ENCODE measurements at regions not wholly inside any gene's neighbourhood (a gene's known extent, or its start where the extent isn't known, plus 50 kb on each side); places are given as distances from the start of the nearest gene placed in this dataset.

GRCh38 chr7:113301983-113302382 is 183.6 kb upstream of the SMIM30 start:
- no peak overlapping the region for H3K4me2 ChIP-seq

GRCh38 chr7:113301141-113301540 is 182.8 kb upstream of the SMIM30 start:
- peaks cover 6% of the 10 kb centered on the region for H3K4me1 ChIP-seq
- H3K27ac ChIP-seq = no peak overlapping the region
- TF ChIP-seq EZH2phosphoT487 (IDR thresholded peaks at IDR 0.05) (no peak), EZH2 (IDR thresholded peaks at IDR 0.05) (no peak), CTCF (IDR thresholded peaks at IDR 0.05) (no peak)
- no peak overlapping the region for H2AFZ ChIP-seq (replicated peaks)
- H3K79me2 ChIP-seq (ENCODE audit: low read depth) = no peaks in the 10 kb centered on the region
- Mint-ChIP-seq H3K36me3 (no peaks in the 10 kb centered on the region), H3K4me3 (no peak overlapping the region), H3K9me3 (no peaks in the 10 kb centered on the region), H3K27ac (no peak overlapping the region), H3K27me3 (ENCODE audit: insufficient read depth, low read depth) (no peaks in the 10 kb centered on the region), H3K4me1 (no peaks in the 10 kb centered on the region)
- H3K9ac ChIP-seq = no peak overlapping the region
- H3K36me3 ChIP-seq = no peaks in the 10 kb centered on the region
- no peak for DNase-seq (ENCODE audit: low spot score)
- H3K4me2 ChIP-seq = no peak overlapping the region
- H4K20me1 ChIP-seq (ENCODE audit: low read depth) = no peaks in the 10 kb centered on the region
- H3K27me3 ChIP-seq = no peaks in the 10 kb centered on the region
- H3K4me3 ChIP-seq = no peak overlapping the region
- H3F3A ChIP-seq (ENCODE audit: low read depth) = no peaks in the 10 kb centered on the region
- H3K9me3 ChIP-seq (ENCODE audit: low read depth) = no peaks in the 10 kb centered on the region

More at GRCh38 chr7:113301983-113302382, 183.6 kb upstream of the SMIM30 start:
- Histone ChIP-seq H3K4me1 (peaks cover 6% of the 10 kb centered on the region), H3K9me3 (ENCODE audit: low read depth) (no peaks in the 10 kb centered on the region), H3K36me3 (no peaks in the 10 kb centered on the region), H3K27me3 (no peaks in the 10 kb centered on the region), H3K79me2 (ENCODE audit: low read depth) (no peaks in the 10 kb centered on the region), H3K9ac (no peak overlapping the region), H4K20me1 (ENCODE audit: low read depth) (no peaks in the 10 kb centered on the region), H2AFZ (replicated peaks) (no peak overlapping the region), H3F3A (ENCODE audit: low read depth) (no peaks in the 10 kb centered on the region), H3K4me3 (no peak overlapping the region), H3K27ac (no peak overlapping the region)
- no peaks in the 10 kb centered on the region for H3K27me3 Mint-ChIP-seq (ENCODE audit: insufficient read depth, low read depth)
- DNase-seq (ENCODE audit: low spot score) = no peak
- H3K4me3 Mint-ChIP-seq = no peak overlapping the region
- no peaks in the 10 kb centered on the region for H3K36me3 Mint-ChIP-seq
- H3K27ac Mint-ChIP-seq = no peak overlapping the region
- no peaks in the 10 kb centered on the region for H3K4me1 Mint-ChIP-seq
- TF ChIP-seq CTCF (IDR thresholded peaks at IDR 0.05) = no peak
- TF ChIP-seq EZH2 (IDR thresholded peaks at IDR 0.05) = no peak
- TF ChIP-seq EZH2phosphoT487 (IDR thresholded peaks at IDR 0.05) = no peak
- H3K9me3 Mint-ChIP-seq = no peaks in the 10 kb centered on the region

- Histone ChIP-seq H3K79me2 (ENCODE audit: low read depth) (no peaks in the 10 kb centered on the region), H3K27me3 (no peaks in the 10 kb centered on the region), H3K9ac (no peak overlapping the region), H3K9me3 (ENCODE audit: low read depth) (no peaks in the 10 kb centered on the region), H3K4me1 (peaks cover 6% of the 10 kb centered on the region), H4K20me1 (ENCODE audit: low read depth) (no peaks in the 10 kb centered on the region), H3K4me3 (no peak overlapping the region), H3K4me2 (no peak overlapping the region), H2AFZ (replicated peaks) (no peak overlapping the region), H3K27ac (no peak overlapping the region), H3F3A (ENCODE audit: low read depth) (no peaks in the 10 kb centered on the region), H3K36me3 (no peaks in the 10 kb centered on the region)
- Mint-ChIP-seq H3K4me3 (no peak overlapping the region), H3K4me1 (no peaks in the 10 kb centered on the region), H3K36me3 (no peaks in the 10 kb centered on the region), H3K27me3 (ENCODE audit: insufficient read depth, low read depth) (no peaks in the 10 kb centered on the region), H3K9me3 (peaks cover 3% of the 10 kb centered on the region), H3K27ac (no peak overlapping the region)
- DNase-seq (ENCODE audit: low spot score) = no peak
- TF ChIP-seq CTCF (IDR thresholded peaks at IDR 0.05) = no peak
- no peak for TF ChIP-seq EZH2 (IDR thresholded peaks at IDR 0.05)
- TF ChIP-seq EZH2phosphoT487 (IDR thresholded peaks at IDR 0.05) = no peak
These were observed 181.4 kb upstream of the SMIM30 start for GRCh38 chr7:113299748-113300147.
